Inflammatory macrophage (primary cell): ENCODE measurements at regions not wholly inside any gene's neighbourhood (a gene's known extent, or its start where the extent isn't known, plus 50 kb on each side); places are given as distances from the start of the nearest gene placed in this dataset.
"Not testable (repeated sequence)": the region's sequence is repeated elsewhere in the genome, so short reads cannot be mapped to it uniquely, and the experiment has no call there.

ENCODE experiments used
- DNase-seq, 2 donors: peaks; one replicate each; pipeline ENCODE4 v3.0.0-alpha.2; 2020 to 2022

DNA sequence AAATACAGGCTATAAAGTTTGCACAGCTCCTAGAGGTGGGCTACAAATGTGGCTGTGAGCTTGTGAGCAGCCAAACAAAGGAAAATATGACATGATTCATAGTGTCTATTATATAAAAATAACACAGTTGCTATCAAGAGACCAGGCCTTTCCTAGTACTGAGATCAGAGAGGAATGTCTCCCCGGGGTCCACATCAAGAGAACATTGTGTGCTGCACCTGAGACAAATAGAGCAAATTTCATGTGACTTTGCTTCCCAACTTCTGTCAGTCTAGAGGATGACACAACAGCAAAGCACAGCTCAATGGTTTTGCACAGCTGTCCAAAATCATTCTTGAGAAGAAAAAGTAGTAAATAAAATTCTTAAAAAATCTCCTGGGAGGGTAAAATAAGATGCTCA lies 297.5 kb upstream of the PRKD1 start:
- DNase-seq: no peak

GRCh38 chr14:30227436-30227835 lies 299.8 kb upstream of the PRKD1 start:
- no peak for DNase-seq

DNA sequence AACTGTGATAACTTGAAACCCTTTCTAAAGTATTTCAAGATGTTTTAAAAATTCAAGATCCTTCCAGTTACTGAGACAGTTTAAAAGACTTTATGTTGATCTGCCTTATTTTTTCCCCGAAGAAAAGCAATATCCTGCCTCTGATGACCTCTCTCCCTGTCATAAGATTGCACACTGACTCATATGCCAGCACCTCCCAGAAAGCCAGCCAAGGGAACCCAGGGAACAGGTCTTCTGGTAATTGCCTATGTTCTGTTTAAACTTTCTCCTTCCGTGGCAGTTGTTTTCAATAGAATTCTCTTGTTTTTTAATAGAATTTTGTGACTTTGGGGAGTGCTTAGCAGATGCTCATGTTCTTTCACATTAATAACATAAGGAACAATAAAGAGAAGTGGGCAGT lies 300.2 kb upstream of the PRKD1 start:
- no peak for DNase-seq

- DNase-seq: no peak
Measured at GRCh38 chr14:30230719-30231118, 303.1 kb upstream of the PRKD1 start.

GRCh38 chr14:30234966-30235365 lies 307.3 kb upstream of the PRKD1 start:
- no peak for DNase-seq

DNA sequence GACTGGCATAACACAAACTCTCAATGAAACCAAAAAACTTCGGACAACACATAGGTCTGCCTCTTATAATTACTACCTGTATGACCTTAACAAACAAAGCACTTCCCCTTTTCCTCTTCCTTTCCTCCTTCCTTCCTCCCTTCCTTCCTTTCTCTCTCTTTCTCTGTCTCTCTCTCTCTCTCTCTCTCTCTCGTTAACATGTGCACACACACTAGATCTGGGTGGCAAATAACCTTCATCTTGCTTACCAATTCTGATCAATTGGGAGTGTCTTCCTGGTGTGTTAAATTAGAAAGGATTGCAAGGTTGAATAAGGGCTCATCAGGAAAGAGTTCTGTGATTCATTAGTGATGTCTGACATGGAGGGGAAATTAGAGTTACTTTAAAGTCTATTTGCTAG lies 307.8 kb upstream of the PRKD1 start:
- DNase-seq: no peak

GRCh38 chr14:30238936-30239335 lies 311.3 kb upstream of the PRKD1 start:
- DNase-seq: no peak

DNA sequence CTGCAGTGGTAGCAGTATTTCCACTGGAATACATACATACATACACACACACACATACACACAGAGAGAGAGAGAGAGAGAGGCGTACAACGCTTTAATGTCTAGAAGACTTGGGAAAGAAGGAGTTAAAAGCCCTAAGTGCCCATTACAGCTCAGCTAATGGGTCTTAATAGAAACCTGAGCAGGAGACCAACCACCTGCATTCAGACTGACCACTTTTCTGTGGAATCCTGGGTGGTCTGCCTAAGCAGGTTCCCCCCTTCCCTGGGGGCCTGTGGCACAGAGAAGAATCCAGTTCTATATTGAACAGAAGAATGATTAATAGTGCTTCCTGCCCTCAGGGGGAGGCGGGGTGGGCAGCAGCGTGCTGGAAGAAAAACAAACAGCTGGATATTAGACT lies 312.4 kb upstream of the PRKD1 start:
- no peak for DNase-seq

DNA sequence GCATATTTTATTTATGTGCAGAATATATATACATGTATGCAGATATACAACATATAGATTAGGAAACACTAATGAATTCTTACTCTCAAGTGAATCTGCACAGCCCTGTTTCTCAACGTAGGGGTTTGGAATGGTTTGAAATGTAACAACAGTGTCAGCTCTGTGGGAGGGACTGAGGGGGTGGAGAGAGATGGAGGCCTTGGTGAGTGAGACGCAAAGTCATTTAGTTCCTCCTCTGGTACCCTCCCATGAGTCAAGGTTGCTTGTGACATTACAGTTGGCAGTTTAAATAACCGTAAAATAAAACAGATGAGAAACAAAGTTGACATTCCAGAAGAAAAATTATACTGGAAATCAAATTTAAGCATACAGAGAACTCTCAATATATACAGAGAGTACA lies 313.0 kb upstream of the PRKD1 start:
- peak in 1 of 2 donors; percentile 1 for DNase-seq

DNA sequence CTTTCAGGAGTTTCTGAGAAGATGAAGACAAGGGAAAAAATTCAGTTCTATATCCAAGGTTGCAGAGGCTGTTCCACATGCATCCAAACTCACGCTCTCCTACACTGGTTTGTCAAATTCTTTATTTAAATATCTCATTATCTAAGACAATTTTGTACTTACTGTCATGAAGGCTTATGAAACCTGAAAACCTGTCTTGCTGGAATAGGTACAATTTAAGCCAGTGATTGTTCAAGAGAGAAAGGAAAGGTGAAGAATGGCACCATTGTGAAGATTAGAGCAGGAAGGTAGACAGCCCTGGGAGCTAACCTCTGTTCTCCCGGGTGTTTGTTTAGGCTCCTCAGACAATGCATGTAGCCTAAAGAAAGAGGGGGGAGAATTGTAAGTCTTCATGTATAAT lies 315.1 kb upstream of the PRKD1 start:
- DNase-seq: no peak

DNA sequence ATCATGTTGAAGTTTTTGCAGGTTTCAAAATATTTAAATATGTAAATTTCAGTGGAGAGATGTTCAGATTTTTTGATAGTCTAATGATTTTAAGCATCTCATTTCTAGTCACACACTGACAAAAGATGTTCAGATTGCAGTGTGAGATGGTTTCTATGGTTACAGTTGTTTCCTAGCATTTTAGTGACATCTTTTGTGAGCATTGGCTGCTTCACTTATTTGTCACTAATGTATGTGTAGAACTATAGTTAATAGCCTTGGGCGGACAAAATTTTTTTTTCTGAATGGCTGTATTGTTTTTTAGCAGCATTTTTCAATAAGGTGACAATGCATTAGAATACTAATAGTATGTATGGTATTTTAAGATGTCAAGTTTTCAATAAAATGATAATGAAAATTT lies 315.6 kb upstream of the PRKD1 start:
- no peak for DNase-seq

DNA sequence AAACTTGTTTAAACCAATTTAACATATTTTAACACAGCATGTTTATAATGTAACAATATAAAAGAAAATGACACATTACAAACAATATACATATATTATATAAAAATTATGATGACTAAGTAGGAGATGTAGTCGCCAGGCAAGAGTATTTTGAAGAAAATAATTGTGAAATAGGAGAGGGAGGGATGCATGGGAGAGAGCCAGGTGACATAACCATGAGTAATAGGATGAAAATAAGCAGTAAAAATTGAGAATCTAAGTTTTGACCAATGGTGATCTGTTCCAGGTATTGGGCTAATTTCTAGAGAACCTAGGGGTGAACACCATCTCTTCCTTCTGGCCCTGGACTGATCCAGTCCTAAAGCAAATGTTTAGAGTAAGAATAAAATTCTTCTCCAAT lies 315.2 kb upstream of the G2E3 start:
- no peak for DNase-seq

DNA sequence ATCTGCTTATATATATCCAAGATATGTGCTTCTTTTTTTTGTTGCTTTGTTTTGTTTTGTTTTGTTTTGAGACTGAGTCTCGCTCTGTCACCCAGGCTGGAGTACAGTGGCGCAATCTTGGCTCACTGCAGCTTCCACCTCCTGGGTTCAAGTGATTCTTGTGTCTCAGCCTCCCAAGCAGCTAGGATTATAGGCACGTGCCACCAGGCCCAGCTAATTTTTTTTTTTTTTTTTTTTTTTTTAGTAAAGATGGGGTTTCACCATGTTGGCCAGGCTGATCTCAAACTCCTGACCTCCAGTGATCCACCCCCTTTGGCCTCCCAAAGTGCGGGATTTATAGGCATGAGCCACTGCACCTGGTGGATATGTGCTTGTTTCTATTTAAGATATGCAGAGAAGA lies 314.6 kb upstream of the G2E3 start:
- not testable (repeated sequence) for DNase-seq

GRCh38 chr14:30251017-30251416 lies 307.9 kb upstream of the G2E3 start:
- no peak for DNase-seq

DNA sequence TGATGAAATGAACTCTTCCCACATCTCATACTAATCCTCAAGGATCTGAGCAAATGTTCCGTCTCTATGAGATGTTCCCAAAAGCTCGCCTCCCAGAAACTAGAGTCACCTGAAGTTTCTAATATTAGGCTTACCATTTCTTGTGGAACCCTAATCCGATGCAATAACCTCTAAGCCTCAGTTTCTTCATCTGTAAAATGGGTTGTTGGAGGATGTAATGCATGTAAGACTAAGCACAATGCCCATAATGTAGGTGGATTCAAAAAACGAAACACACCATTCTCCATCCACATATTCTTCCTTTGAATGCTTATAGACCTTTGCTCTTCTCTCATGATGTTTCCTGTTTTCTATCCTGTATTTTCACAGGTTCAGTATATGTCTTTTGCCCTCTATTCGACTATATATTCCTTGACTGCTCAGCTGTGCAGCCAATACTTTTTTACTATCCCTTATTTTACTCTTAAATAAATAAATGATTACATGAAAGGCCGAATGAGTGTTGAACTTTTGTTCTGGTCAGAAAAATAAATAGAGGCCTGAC lies 307.3 kb upstream of the G2E3 start:
- no peak for DNase-seq

- DNase-seq: no peak
Measured at GRCh38 chr14:30252151-30252550, 306.8 kb upstream of the G2E3 start.

GRCh38 chr14:30252783-30253674 lies 305.9 kb upstream of the G2E3 start:
- DNase-seq: no peak

DNA sequence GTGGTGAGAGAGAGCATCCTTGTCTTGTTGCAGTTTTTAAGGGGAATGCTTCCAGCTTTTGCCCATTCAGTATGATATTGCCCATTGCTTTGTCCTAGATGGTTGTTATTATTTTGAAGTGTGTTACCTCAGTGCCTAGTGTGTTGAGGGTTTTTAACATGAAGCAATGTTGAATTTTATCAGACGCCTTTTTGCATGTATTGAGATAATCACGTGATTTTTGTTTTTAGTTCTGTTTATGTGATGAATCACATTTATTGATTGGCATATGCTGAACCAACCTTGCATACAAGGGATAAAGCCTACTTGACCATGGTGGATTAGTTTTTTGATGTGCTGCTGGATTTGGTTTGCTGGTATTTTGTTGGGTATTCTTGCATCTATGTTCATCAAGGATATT lies 302.3 kb upstream of the G2E3 start:
- no peak for DNase-seq

DNA sequence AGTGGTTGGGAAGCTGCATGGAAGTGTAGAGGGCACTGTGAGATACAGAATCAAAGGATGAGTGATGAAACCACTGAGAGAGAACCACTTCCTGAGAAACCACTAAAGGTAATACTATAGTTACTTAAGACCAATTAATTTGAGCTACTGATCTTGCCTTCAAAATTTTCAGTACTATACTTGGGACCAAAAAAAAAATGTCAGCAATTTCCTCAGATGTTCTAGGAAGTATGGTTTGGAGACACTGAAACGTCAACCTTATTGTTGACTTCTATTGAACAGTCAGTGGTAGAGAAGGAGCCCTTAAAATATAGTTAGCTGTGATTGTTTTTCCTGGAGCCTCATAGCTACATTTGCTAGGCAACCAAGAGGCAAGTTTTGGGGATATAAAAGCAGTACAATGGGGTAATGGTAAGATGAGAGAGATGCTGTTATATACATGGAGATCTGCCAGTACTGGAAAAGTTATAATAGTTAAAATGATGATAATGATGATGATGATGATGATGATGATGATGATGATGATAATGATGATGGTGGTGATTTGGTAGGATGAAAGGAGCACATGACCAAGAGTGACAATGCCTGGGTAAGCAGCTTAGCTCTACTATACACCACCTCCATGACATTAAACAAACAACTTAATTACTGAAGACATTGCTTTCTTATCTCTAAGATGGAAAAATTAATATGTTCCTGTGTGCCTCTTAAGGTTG lies 300.9 kb upstream of the G2E3 start:
- no peak for DNase-seq

GRCh38 chr14:30260833-30261607 lies 297.9 kb upstream of the G2E3 start:
- DNase-seq: no peak

DNA sequence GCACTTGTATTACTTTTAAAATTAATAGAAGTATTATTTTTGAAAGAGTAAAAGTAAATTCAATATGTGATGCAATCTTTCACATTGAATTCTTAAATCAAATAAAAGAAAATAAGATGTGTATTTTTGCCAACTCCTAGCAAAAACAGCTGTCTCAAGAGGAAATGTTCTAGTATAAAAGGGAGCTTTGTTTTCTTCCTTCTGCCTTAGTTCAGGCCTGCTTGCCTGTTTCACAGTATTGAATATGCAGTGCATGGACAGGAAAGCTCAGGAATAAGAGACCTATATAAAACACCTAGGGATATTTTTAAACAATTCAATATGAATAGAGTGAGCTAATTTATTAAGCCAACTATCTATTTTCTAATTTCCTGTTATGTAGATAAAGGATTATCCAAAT lies 294.8 kb upstream of the G2E3 start:
- DNase-seq: no peak

- no peak for DNase-seq
Measured at GRCh38 chr14:30266290-30266689, 292.7 kb upstream of the G2E3 start.

GRCh38 chr14:30267141-30267540 lies 291.8 kb upstream of the G2E3 start:
- DNase-seq: no peak
